ENCODE measurements at regions not wholly inside any gene's neighbourhood (a gene's known extent, or its start where the extent isn't known, plus 50 kb on each side); places are given as distances from the start of the nearest gene placed in this dataset.

DNA sequence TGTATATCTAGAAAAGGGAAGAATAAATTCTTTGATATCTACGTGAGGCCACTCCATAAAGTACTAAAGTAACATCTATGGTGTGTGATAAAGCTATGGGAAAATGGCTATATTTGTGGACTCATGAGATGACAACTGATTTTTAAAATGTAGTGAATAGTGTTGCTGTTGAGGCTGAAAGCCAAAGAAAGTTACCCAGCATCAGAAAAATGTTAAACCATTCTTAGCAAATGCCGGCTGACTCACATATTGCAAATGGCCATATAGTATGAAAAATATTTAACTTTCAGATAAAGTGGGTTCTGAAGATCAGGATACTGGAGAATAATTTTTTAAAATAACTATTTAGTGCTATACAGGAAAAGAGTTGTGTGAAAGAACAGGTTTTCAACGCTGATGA is 129.9 kb upstream of the GRIK2 start:
- H3K4me1 ChIP-seq (ENCODE audit: control insufficient read depth in 1 of 2, insufficient read depth in 2 of 2, low read length in 2 of 2) = no peaks in the 10 kb centered on the region
- H3K36me3 ChIP-seq (ENCODE audit: control insufficient read depth in 1 of 2, insufficient read depth in 2 of 2, low read length in 1 of 2) = no peaks in the 10 kb centered on the region
- H3K4me3 ChIP-seq (ENCODE audit: low read length in 2 of 2) = no peak overlapping the region
- H3K27ac ChIP-seq (ENCODE audit: low read depth in 1 of 2, low read length in 2 of 2) = no peak overlapping the region
- ATAC-seq (ENCODE audit: low FRiP score) = no peak
- H3K9me3 ChIP-seq (ENCODE audit: control insufficient read depth, low read length) = peaks cover under 1% of the 10 kb centered on the region
- WGBS, 2 donors = 7 to 20% methylated on average over 3 of the region's 3 CpGs
- DNase-seq = no peak
- no peaks in the 10 kb centered on the region for H3K27me3 ChIP-seq (ENCODE audit: control insufficient read depth in 1 of 2, insufficient read depth in 2 of 2, low read length in 1 of 2)
- intact Hi-C loops (cut with DNase I) = no loop called here

DNA sequence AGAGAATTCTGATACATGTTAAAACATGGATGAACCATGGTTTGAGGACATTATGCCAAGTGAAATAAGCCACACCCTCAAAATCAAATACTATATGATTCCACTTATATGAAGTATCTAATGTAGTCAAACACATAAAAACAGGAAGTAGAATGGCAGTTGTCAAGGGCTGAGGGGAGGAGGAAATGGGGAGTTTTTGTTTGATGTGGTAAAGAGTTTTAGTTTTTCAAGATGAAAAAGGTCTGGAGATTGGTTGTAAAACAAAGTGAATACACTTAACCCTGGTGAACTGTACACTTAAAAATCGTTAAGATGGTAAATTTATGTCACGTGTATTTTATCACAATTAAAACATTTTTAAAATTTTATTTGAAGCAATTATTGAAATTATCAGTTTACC is 127.4 kb upstream of the GRIK2 start:
- WGBS, 2 donors = 84 to 88% methylated on average over 2 of the region's 2 CpGs

DNA sequence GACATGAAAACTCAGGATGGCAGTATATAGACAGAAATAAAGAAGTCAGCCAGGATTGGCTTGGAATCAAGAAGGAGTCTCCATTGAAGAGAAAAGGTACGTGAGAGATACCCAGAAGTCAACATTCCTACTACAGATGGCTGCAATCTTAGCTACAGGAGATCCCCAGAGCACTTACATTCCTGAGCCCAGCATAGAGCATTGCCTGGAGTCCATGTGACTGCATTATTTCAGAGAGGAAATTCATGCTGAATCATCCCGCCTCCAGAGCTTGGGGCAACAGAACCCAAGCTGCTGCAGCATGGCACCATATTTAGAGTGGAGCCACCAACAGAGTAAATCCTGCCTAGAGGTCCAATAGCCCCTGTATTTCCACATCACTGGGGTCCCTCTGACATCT is 125.0 kb upstream of the GRIK2 start:
- Histone ChIP-seq H3K27me3 (ENCODE audit: control insufficient read depth in 1 of 2, insufficient read depth in 2 of 2, low read length in 1 of 2) (no peaks in the 10 kb centered on the region), H3K27ac (ENCODE audit: low read depth in 1 of 2, low read length in 2 of 2) (no peak overlapping the region), H3K4me1 (ENCODE audit: control insufficient read depth in 1 of 2, insufficient read depth in 2 of 2, low read length in 2 of 2) (no peaks in the 10 kb centered on the region), H3K4me3 (ENCODE audit: low read length in 2 of 2) (no peak overlapping the region), H3K9me3 (ENCODE audit: control insufficient read depth, low read length) (peaks cover 6% of the 10 kb centered on the region), H3K36me3 (ENCODE audit: control insufficient read depth in 1 of 2, insufficient read depth in 2 of 2, low read length in 1 of 2) (no peaks in the 10 kb centered on the region)
- WGBS, 2 donors = 75 to 87% methylated on average over 2 of the region's 2 CpGs
- ATAC-seq (ENCODE audit: low FRiP score) (no peak), DNase-seq (no peak)
- intact Hi-C loops (cut with DNase I) = no loop called here

More for the DNA sequence above, 127.4 kb upstream of the GRIK2 start:
- H3K4me3 ChIP-seq (ENCODE audit: low read length in 2 of 2) = no peak overlapping the region
- no peak overlapping the region for H3K27ac ChIP-seq (ENCODE audit: low read depth in 1 of 2, low read length in 2 of 2)
- no peaks in the 10 kb centered on the region for H3K4me1 ChIP-seq (ENCODE audit: control insufficient read depth in 1 of 2, insufficient read depth in 2 of 2, low read length in 2 of 2)
- intact Hi-C loops (cut with DNase I) = no loop called here
- DNase-seq (no peak), ATAC-seq (ENCODE audit: low FRiP score) (no peak)
- peaks cover 6% of the 10 kb centered on the region for H3K9me3 ChIP-seq (ENCODE audit: control insufficient read depth, low read length)
- H3K27me3 ChIP-seq (ENCODE audit: control insufficient read depth in 1 of 2, insufficient read depth in 2 of 2, low read length in 1 of 2) = no peaks in the 10 kb centered on the region
- H3K36me3 ChIP-seq (ENCODE audit: control insufficient read depth in 1 of 2, insufficient read depth in 2 of 2, low read length in 1 of 2) = no peaks in the 10 kb centered on the region

DNA sequence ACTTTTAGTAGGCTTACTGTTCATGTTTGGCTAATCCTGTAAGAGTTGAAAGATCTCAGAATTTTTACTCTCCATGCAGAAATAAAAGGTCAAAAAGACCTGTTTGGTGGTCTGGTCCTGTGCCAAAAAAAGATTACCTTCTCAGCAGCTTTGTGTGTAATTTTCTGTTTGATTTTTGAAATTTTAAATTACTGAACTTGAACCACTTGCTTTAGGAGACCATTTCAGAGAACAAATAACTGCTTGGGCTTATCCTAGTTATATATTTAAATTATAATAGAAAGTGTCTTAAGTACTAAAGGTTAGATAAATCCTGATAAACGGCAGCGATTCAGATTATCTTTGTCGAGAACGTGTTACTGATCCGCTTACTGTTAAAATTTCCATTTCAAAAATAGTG is 118.3 kb upstream of the GRIK2 start:
- Histone ChIP-seq H3K27me3 (ENCODE audit: control insufficient read depth in 1 of 2, insufficient read depth in 2 of 2, low read length in 1 of 2) (no peaks in the 10 kb centered on the region), H3K36me3 (ENCODE audit: control insufficient read depth in 1 of 2, insufficient read depth in 2 of 2, low read length in 1 of 2) (no peaks in the 10 kb centered on the region), H3K4me3 (ENCODE audit: low read length in 2 of 2) (no peak overlapping the region), H3K4me1 (ENCODE audit: control insufficient read depth in 1 of 2, insufficient read depth in 2 of 2, low read length in 2 of 2) (no peaks in the 10 kb centered on the region), H3K9me3 (ENCODE audit: control insufficient read depth, low read length) (no peaks in the 10 kb centered on the region), H3K27ac (ENCODE audit: low read depth in 1 of 2, low read length in 2 of 2) (no peak overlapping the region)
- WGBS, 2 donors = 85 to 86% methylated on average over 5 of the region's 5 CpGs
- ATAC-seq (ENCODE audit: low FRiP score) = no peak
- no peak for DNase-seq
- intact Hi-C loops (cut with DNase I) = no loop called here

DNA sequence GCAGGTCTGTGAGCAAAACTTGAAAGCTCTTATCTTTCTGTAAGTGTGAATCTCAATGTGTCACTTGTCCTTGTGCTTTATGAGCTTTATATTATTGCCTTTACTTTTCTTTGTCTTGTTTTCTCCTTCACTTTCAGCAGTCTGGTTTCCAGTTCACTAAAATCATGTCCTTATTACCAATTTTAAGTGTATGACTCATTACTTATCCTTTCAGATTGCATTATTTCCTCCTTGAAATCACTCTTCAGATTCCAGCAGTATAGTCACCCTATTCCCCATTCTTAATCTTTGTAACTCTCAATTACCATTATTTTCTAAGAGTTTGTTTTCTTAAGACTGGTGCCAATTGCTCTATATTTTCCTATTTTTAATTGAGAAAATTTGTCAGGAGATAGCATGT is 117.4 kb upstream of the GRIK2 start:
- no peak for DNase-seq
- intact Hi-C loops (cut with DNase I) = no loop called here
- Histone ChIP-seq H3K9me3 (ENCODE audit: control insufficient read depth, low read length) (no peaks in the 10 kb centered on the region), H3K27ac (ENCODE audit: low read depth in 1 of 2, low read length in 2 of 2) (no peak overlapping the region), H3K4me1 (ENCODE audit: control insufficient read depth in 1 of 2, insufficient read depth in 2 of 2, low read length in 2 of 2) (no peaks in the 10 kb centered on the region), H3K27me3 (ENCODE audit: control insufficient read depth in 1 of 2, insufficient read depth in 2 of 2, low read length in 1 of 2) (no peaks in the 10 kb centered on the region), H3K4me3 (ENCODE audit: low read length in 2 of 2) (no peak overlapping the region), H3K36me3 (ENCODE audit: control insufficient read depth in 1 of 2, insufficient read depth in 2 of 2, low read length in 1 of 2) (no peaks in the 10 kb centered on the region)
- no peak for ATAC-seq (ENCODE audit: low FRiP score)

DNA sequence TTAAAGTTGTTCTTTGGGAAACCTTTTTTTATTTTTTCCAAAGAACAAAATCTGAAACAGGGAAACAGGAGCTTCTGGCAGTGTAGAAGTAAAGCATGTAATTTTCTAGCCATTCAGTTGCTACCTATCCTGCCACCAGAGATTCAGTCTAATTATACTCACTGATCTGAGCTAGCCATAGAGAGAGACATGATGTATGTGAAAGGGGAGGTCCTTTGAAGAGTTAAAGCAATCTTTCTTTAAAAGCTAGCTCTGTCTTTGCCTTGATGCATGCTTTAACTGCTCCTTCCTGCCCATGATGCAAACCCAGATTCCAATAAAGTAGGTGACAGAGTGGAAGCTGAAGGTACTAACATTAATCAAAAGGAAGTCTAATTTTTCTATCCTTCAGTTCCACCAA is 114.1 kb upstream of the GRIK2 start:
- H3K27ac ChIP-seq (ENCODE audit: low read depth in 1 of 2, low read length in 2 of 2) = no peak overlapping the region
- ATAC-seq (ENCODE audit: low FRiP score) (no peak), DNase-seq (no peak)
- H3K4me3 ChIP-seq (ENCODE audit: low read length in 2 of 2) = no peak overlapping the region
- H3K27me3 ChIP-seq (ENCODE audit: control insufficient read depth in 1 of 2, insufficient read depth in 2 of 2, low read length in 1 of 2) = no peaks in the 10 kb centered on the region
- intact Hi-C loops (cut with DNase I) = no loop called here
- no peaks in the 10 kb centered on the region for H3K9me3 ChIP-seq (ENCODE audit: control insufficient read depth, low read length)
- H3K4me1 ChIP-seq (ENCODE audit: control insufficient read depth in 1 of 2, insufficient read depth in 2 of 2, low read length in 2 of 2) = no peaks in the 10 kb centered on the region
- H3K36me3 ChIP-seq (ENCODE audit: control insufficient read depth in 1 of 2, insufficient read depth in 2 of 2, low read length in 1 of 2) = no peaks in the 10 kb centered on the region

DNA sequence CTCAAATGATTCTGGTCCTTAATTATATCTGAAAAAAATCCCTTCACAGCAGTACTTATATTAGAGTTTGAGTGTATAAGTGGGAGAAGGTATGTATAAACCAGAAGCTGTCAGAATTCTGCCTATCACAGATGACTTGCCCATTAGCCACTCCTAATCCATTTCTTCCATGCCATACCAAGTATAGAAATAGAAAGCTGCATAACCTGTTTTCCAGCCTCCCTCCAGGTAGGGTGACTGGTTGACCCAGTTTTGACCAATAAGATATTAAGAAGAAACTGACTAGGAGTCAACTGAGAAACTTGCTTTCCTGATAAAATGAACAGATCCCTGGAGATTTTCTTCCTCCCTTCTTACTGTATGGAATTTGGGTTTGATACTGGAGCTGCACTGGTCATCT is 112.2 kb upstream of the GRIK2 start:
- H3K9me3 ChIP-seq (ENCODE audit: control insufficient read depth, low read length) = no peaks in the 10 kb centered on the region
- H3K4me3 ChIP-seq (ENCODE audit: low read length in 2 of 2) = no peak overlapping the region
- H3K36me3 ChIP-seq (ENCODE audit: control insufficient read depth in 1 of 2, insufficient read depth in 2 of 2, low read length in 1 of 2) = no peaks in the 10 kb centered on the region
- H3K27me3 ChIP-seq (ENCODE audit: control insufficient read depth in 1 of 2, insufficient read depth in 2 of 2, low read length in 1 of 2) = no peaks in the 10 kb centered on the region
- no peaks in the 10 kb centered on the region for H3K4me1 ChIP-seq (ENCODE audit: control insufficient read depth in 1 of 2, insufficient read depth in 2 of 2, low read length in 2 of 2)
- DNase-seq (no peak), ATAC-seq (ENCODE audit: low FRiP score) (no peak)
- intact Hi-C loops (cut with DNase I) = no loop called here
- H3K27ac ChIP-seq (ENCODE audit: low read depth in 1 of 2, low read length in 2 of 2) = no peak overlapping the region

DNA sequence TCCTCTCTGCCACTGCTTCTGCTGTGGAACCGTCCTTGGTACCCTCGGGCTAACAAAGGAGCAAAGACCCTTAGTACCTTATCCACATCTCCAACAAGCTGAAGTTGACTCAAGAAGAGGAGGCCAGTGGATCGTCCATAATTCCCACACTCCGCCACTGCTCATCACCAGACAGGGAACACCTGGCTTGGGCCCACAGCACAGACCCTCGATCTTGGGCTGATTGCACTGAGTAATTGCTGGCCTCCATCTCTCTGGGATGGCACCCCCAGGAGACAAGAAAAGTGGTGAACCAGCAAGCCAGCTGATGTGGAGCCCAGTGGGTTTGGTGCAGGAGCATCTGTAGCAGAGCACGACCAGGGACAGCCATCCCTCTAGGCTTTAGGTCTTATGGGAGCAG is 109.4 kb upstream of the GRIK2 start:
- H3K9me3 ChIP-seq (ENCODE audit: control insufficient read depth, low read length) = no peaks in the 10 kb centered on the region
- DNase-seq (peak in 1 of 2 donors; percentile 22), ATAC-seq (ENCODE audit: low FRiP score) (no peak)
- H3K4me3 ChIP-seq (ENCODE audit: low read length in 2 of 2) = no peak overlapping the region
- H3K36me3 ChIP-seq (ENCODE audit: control insufficient read depth in 1 of 2, insufficient read depth in 2 of 2, low read length in 1 of 2) = no peaks in the 10 kb centered on the region
- no peaks in the 10 kb centered on the region for H3K27me3 ChIP-seq (ENCODE audit: control insufficient read depth in 1 of 2, insufficient read depth in 2 of 2, low read length in 1 of 2)
- WGBS, 2 donors = 91 to 93% methylated on average over 6 of the region's 6 CpGs
- no peaks in the 10 kb centered on the region for H3K4me1 ChIP-seq (ENCODE audit: control insufficient read depth in 1 of 2, insufficient read depth in 2 of 2, low read length in 2 of 2)
- no peak overlapping the region for H3K27ac ChIP-seq (ENCODE audit: low read depth in 1 of 2, low read length in 2 of 2)
- intact Hi-C loops (cut with DNase I) = no loop called here

DNA sequence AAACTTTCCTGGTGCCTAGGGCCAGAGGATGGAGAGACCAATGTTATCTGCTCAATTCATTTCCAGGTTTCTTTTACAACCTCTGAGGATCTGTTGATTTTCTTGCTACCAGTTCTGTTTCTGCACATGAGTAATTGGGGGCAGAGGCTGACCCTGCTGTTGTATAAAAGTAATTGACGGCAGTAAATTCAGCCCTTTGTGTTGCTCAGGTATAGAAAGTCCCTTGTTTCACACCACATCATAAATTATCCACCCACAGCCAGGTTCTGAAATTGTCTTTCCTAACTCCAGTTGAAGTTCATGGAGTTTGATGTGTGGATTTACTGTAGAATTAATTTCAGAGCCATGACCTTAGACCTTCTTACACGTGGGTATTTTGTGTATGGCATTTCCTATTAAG is 107.4 kb upstream of the GRIK2 start:
- 39 to 51% methylated on average over 2 of the region's 2 CpGs for WGBS, 2 donors
- Histone ChIP-seq H3K4me1 (ENCODE audit: control insufficient read depth in 1 of 2, insufficient read depth in 2 of 2, low read length in 2 of 2) (no peaks in the 10 kb centered on the region), H3K36me3 (ENCODE audit: control insufficient read depth in 1 of 2, insufficient read depth in 2 of 2, low read length in 1 of 2) (no peaks in the 10 kb centered on the region), H3K9me3 (ENCODE audit: control insufficient read depth, low read length) (peaks cover 3% of the 10 kb centered on the region), H3K27ac (ENCODE audit: low read depth in 1 of 2, low read length in 2 of 2) (no peak overlapping the region), H3K27me3 (ENCODE audit: control insufficient read depth in 1 of 2, insufficient read depth in 2 of 2, low read length in 1 of 2) (no peaks in the 10 kb centered on the region), H3K4me3 (ENCODE audit: low read length in 2 of 2) (no peak overlapping the region)
- DNase-seq (no peak), ATAC-seq (ENCODE audit: low FRiP score) (no peak)
- intact Hi-C loops (cut with DNase I) = no loop called here

DNA sequence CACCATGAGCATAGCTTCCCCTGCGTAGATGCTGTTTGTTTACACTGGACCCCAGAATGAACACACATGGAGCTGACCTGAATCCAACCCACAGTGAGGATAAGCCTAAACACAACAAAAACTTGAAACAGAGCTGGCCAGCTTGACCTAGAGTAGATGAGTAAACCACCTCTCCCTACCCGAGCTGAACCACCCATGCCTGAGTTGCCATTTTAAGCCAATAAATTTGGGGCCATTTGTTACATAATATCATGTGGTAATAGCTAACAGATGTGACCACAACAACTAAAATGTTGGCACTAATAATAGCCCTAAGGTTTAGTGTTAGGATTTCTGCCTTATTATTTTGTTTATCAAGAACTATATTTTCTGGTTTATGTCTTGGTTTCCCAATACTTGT is 103.2 kb upstream of the GRIK2 start:
- peaks cover 3% of the 10 kb centered on the region for H3K9me3 ChIP-seq (ENCODE audit: control insufficient read depth, low read length)
- no peaks in the 10 kb centered on the region for H3K27me3 ChIP-seq (ENCODE audit: control insufficient read depth in 1 of 2, insufficient read depth in 2 of 2, low read length in 1 of 2)
- intact Hi-C loops (cut with DNase I) = no loop called here
- no peaks in the 10 kb centered on the region for H3K4me1 ChIP-seq (ENCODE audit: control insufficient read depth in 1 of 2, insufficient read depth in 2 of 2, low read length in 2 of 2)
- H3K36me3 ChIP-seq (ENCODE audit: control insufficient read depth in 1 of 2, insufficient read depth in 2 of 2, low read length in 1 of 2) = no peaks in the 10 kb centered on the region
- no peak overlapping the region for H3K27ac ChIP-seq (ENCODE audit: low read depth in 1 of 2, low read length in 2 of 2)
- ATAC-seq (ENCODE audit: low FRiP score) = no peak
- 38 to 52% methylated on average over 2 of the region's 2 CpGs for WGBS, 2 donors
- no peak for DNase-seq
- H3K4me3 ChIP-seq (ENCODE audit: low read length in 2 of 2) = no peak overlapping the region

All from aorta (tissue), 5 donors.